GM18505 (cell line): ENCODE measurements at regions not wholly inside any gene's neighbourhood (a gene's known extent, or its start where the extent isn't known, plus 50 kb on each side); places are given as distances from the start of the nearest gene placed in this dataset.

Experiments
- ATAC-seq: cut with Tn5 transposase; IDR thresholded peaks from one replicate; pipeline ENCODE4 v1.9.1; 2021; ENCODE audit not compliant: unreplicated experiment
- POLR2A ChIP-seq: IDR thresholded peaks from 4 replicates; pipeline ENCODE4 v1.6.1; 2011; ENCODE audit warnings: borderline replicate concordance; ENCODE audit not compliant: insufficient read depth, insufficient read length; ENCODE audit errors: extremely low read depth

DNA sequence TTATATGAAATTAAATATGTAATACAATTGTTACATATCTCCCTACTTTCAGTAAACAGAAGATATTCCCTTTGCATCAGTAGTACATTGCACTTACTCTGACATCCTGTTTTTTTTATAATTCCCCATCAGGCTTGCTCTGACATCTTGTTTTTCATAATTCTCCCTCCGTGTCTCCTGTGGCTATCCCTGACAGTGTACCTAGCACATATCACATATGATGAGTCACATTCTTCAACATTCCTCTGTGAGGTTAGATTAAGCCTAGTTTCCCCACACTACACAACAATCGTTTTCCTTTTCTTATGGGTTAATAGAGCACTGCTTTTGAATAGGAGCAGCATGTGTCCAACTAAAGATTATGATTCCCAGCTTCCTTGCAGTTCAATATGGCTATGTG, 250.6 kb upstream of the NPVF start:
- no peak for ATAC-seq
- TF ChIP-seq POLR2A, result no peak

GRCh38 chr7:25481891-25482290, 253.6 kb upstream of the NPVF start:
- TF ChIP-seq POLR2A, result no peak
- ATAC-seq, result no peak

GRCh38 chr7:25482631-25483030, 254.3 kb upstream of the NPVF start:
- no peak for ATAC-seq
- TF ChIP-seq POLR2A, result no peak

- no peak for ATAC-seq
- TF ChIP-seq POLR2A, result no peak
Observed at GRCh38 chr7:25485026-25485425, 256.7 kb upstream of the NPVF start.

GRCh38 chr7:25486656-25487055, 258.4 kb upstream of the NPVF start:
- no peak for ATAC-seq
- TF ChIP-seq POLR2A, result no peak

- no peak for TF ChIP-seq POLR2A
Observed at GRCh38 chr7:25493805-25494366, 265.6 kb upstream of the NPVF start.

GRCh38 chr7:25494896-25495295, 266.6 kb upstream of the NPVF start:
- ATAC-seq, result no peak
- no peak for TF ChIP-seq POLR2A

More at GRCh38 chr7:25493805-25494366, 265.6 kb upstream of the NPVF start:
- ATAC-seq, result no peak

- ATAC-seq, result no peak
- no peak for TF ChIP-seq POLR2A
Observed at GRCh38 chr7:25495342-25496250, 267.3 kb upstream of the NPVF start.

DNA sequence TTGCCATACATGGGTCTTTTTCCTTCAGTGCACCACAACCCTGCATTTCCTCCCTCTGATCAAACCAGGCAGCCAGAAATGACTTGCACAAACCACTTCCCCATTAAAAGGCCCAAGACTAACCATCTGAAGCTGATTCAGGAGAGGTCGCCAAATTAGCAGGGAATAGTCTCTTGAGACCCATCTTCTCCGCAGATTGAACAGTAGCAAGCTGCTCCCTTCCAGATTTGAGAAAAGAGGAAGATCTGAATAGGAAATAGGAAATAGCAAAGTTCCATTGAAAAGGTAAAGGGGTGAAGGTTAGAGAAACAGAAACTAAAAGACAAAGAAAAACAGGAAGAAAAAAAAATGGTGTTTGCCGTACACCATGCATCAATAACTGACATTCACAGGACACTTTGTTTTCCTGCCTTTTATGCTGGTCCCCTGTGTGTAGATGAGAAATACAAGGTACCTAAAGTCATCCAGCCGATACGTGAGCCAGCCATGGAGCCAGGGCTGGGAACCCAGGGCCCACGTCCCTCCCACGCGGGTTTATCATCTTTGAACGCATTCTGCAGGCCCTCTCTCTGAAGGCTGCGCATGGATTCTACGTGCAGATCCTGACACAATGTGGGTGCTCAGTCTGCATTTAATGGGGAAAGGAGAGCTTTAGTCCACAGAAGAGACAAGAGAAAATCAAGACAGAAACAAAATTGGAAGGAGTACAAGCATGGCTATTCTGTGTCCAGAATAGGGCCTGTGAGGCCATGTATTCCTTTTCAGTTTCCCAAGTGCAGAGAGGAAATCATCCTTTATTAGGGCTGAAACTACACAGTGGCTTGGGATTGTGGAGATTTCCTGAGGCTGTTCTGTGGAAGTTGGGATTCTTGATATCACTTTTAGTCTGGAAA, 268.4 kb upstream of the NPVF start:
- TF ChIP-seq POLR2A, result no peak

GRCh38 chr7:25500393-25500921, 272.2 kb upstream of the NPVF start:
- no peak for TF ChIP-seq POLR2A
- ATAC-seq, result no peak

More for the DNA sequence above, 268.4 kb upstream of the NPVF start:
- no peak for ATAC-seq

GRCh38 chr7:25503306-25503705, 275.0 kb upstream of the NPVF start:
- no peak for ATAC-seq
- TF ChIP-seq POLR2A, result no peak

DNA sequence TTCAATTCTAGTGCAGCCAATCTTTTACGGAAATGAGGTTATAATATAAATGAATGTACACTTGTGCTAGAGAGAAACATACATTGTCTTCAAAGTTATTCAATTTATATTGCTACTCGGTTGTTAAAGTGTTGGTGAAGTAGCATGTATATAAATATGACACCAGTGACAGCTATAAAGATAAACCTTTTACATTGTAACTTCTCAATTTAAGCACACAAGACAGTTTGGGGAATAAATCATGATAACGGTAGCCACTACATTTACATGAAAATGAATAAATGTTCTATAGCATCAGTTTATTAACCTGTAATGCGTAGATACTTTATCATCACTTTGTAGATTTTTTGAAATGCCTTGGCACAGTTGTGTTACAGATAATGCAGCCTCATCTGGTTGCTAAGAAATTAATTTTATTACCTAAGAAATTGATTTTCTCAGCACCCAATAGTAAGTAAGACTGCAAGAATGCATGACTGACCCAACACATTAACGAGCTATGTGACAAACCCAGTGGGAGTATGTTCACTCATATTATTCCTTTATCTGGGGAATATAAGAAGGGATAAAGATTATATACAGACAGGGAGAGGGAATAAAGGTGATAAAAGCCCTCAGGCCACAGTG, 283.9 kb upstream of the NPVF start:
- ATAC-seq, result no peak

GRCh38 chr7:25515633-25516275, 287.5 kb upstream of the NPVF start:
- TF ChIP-seq POLR2A, result no peak
- ATAC-seq, result no peak

More for the DNA sequence above, 283.9 kb upstream of the NPVF start:
- no peak for TF ChIP-seq POLR2A

GRCh38 chr7:25517906-25518305, 289.6 kb upstream of the NPVF start:
- no peak for ATAC-seq
- no peak for TF ChIP-seq POLR2A
